ENCODE measurements at regions not wholly inside any gene's neighbourhood (a gene's known extent, or its start where the extent isn't known, plus 50 kb on each side); places are given as distances from the start of the nearest gene placed in this dataset.

DNA sequence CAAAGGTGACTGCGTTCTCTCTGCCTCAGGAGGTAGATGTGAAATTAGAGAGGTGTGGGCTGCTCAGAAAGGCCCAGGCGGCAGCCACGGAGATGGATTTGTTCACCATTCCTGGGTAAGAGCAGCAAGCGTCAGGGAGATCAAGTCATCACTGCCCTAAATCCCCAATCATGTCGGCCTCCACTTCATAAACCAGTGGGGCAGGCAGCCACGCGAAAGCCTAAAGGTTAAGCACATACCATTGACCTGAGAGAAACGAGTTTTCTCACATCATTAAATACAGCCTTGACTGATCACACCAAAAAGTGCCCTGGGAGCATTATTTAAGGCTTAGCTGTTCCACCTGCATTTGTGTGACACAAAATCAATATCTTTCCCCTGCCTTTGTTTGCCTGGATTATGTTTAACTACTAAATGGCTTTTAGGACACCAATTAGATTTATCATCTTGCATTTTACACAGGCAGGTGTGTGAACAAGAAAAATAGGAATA is 50.7 kb upstream of the FOXB1 start:
- H3K4me1 ChIP-seq (ENCODE audit: insufficient read depth, low read length) = no peaks in the 10 kb centered on the region
- H3K4me2 ChIP-seq (ENCODE audit: low read length) = no peak overlapping the region
- H2AFZ ChIP-seq (ENCODE audit: low read depth, low read length) = no peak overlapping the region
- DNase-seq (ENCODE audit: low read depth) (no peak), FAIRE-seq (no peak)
- no peak overlapping the region for H3K27ac ChIP-seq (ENCODE audit: low read depth, low read length)
- no peak overlapping the region for H3K4me3 Mint-ChIP-seq (ENCODE audit: unreplicated experiment)
- peaks cover 4% of the 10 kb centered on the region for H3K9me3 ChIP-seq (ENCODE audit: insufficient read depth, low read depth, low read length)
- H3K27me3 Mint-ChIP-seq (ENCODE audit: low read depth, unreplicated experiment) = no peaks in the 10 kb centered on the region
- H3K4me1 Mint-ChIP-seq (ENCODE audit: low read depth, unreplicated experiment) = no peaks in the 10 kb centered on the region
- no peaks in the 10 kb centered on the region for H4K20me1 ChIP-seq (ENCODE audit: insufficient read depth, low read length)
- H3K79me2 ChIP-seq (ENCODE audit: insufficient read depth, low read length) = no peaks in the 10 kb centered on the region
- H3K27ac Mint-ChIP-seq (ENCODE audit: unreplicated experiment) = no peak overlapping the region
- TF ChIP-seq, protein P1, sequence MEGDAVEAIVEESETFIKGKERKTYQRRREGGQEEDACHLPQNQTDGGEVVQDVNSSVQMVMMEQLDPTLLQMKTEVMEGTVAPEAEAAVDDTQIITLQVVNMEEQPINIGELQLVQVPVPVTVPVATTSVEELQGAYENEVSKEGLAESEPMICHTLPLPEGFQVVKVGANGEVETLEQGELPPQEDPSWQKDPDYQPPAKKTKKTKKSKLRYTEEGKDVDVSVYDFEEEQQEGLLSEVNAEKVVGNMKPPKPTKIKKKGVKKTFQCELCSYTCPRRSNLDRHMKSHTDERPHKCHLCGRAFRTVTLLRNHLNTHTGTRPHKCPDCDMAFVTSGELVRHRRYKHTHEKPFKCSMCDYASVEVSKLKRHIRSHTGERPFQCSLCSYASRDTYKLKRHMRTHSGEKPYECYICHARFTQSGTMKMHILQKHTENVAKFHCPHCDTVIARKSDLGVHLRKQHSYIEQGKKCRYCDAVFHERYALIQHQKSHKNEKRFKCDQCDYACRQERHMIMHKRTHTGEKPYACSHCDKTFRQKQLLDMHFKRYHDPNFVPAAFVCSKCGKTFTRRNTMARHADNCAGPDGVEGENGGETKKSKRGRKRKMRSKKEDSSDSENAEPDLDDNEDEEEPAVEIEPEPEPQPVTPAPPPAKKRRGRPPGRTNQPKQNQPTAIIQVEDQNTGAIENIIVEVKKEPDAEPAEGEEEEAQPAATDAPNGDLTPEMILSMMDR (IDR thresholded peaks at IDR 0.05; ENCODE audit: insufficient read depth, low read depth, low read length) = no peak
- TF ChIP-seq EZH2 (IDR thresholded peaks at IDR 0.05; ENCODE audit: insufficient read depth, low read length) = no peak
- H3K9me3 Mint-ChIP-seq (ENCODE audit: unreplicated experiment) = peaks cover 9% of the 10 kb centered on the region
- no peaks in the 10 kb centered on the region for H3K27me3 ChIP-seq (ENCODE audit: insufficient read depth, low read length)
- no peak overlapping the region for H3K4me3 ChIP-seq (ENCODE audit: insufficient read depth, low read depth, low read length)
- H3K9ac ChIP-seq (ENCODE audit: low read length) = no peak overlapping the region
- H3K36me3 ChIP-seq (ENCODE audit: insufficient read depth, low read length) = no peaks in the 10 kb centered on the region
- no peaks in the 10 kb centered on the region for H3K36me3 Mint-ChIP-seq (ENCODE audit: low read depth, unreplicated experiment)

DNA sequence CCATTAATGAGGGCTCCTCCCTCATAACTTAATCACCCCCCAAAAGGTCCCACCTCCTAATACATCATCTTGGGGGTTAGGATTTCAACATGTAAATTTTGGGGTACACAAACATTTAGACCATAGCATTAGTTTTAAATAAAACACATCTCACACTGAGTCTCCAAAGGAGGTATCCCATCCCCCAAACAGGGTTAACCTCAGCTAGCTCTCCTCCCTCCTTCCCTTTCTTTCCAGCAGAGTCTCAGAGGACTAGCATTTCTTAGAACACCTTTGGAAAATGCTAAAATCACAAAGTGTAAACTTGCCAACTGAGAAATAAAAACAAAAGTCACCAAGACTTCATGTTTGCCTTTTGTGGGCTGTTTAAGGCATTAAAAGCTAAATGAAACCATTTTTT is 51.2 kb upstream of the FOXB1 start:
- H3K9me3 ChIP-seq (ENCODE audit: insufficient read depth, low read depth, low read length) = peaks cover 4% of the 10 kb centered on the region
- Mint-ChIP-seq H3K27ac (ENCODE audit: unreplicated experiment) (no peak overlapping the region), H3K4me1 (ENCODE audit: low read depth, unreplicated experiment) (no peaks in the 10 kb centered on the region), H3K27me3 (ENCODE audit: low read depth, unreplicated experiment) (no peaks in the 10 kb centered on the region), H3K36me3 (ENCODE audit: low read depth, unreplicated experiment) (no peaks in the 10 kb centered on the region), H3K9me3 (ENCODE audit: unreplicated experiment) (peaks cover 5% of the 10 kb centered on the region), H3K4me3 (ENCODE audit: unreplicated experiment) (no peak overlapping the region)
- no peaks in the 10 kb centered on the region for H3K36me3 ChIP-seq (ENCODE audit: insufficient read depth, low read length)
- no peaks in the 10 kb centered on the region for H3K79me2 ChIP-seq (ENCODE audit: insufficient read depth, low read length)
- no peak overlapping the region for H3K9ac ChIP-seq (ENCODE audit: low read length)
- no peaks in the 10 kb centered on the region for H4K20me1 ChIP-seq (ENCODE audit: insufficient read depth, low read length)
- DNase-seq (ENCODE audit: low read depth) = no peak
- H3K27ac ChIP-seq (ENCODE audit: low read depth, low read length) = no peak overlapping the region
- no peaks in the 10 kb centered on the region for H3K4me1 ChIP-seq (ENCODE audit: insufficient read depth, low read length)
- no peak for FAIRE-seq
- no peak overlapping the region for H2AFZ ChIP-seq (ENCODE audit: low read depth, low read length)
- H3K4me3 ChIP-seq (ENCODE audit: insufficient read depth, low read depth, low read length) = no peak overlapping the region
- H3K27me3 ChIP-seq (ENCODE audit: insufficient read depth, low read length) = no peaks in the 10 kb centered on the region
- H3K4me2 ChIP-seq (ENCODE audit: low read length) = no peak overlapping the region
- no peak for TF ChIP-seq EZH2 (IDR thresholded peaks at IDR 0.05; ENCODE audit: insufficient read depth, low read length)
- TF ChIP-seq, protein P1 (IDR thresholded peaks at IDR 0.05; ENCODE audit: insufficient read depth, low read depth, low read length) = no peak

DNA sequence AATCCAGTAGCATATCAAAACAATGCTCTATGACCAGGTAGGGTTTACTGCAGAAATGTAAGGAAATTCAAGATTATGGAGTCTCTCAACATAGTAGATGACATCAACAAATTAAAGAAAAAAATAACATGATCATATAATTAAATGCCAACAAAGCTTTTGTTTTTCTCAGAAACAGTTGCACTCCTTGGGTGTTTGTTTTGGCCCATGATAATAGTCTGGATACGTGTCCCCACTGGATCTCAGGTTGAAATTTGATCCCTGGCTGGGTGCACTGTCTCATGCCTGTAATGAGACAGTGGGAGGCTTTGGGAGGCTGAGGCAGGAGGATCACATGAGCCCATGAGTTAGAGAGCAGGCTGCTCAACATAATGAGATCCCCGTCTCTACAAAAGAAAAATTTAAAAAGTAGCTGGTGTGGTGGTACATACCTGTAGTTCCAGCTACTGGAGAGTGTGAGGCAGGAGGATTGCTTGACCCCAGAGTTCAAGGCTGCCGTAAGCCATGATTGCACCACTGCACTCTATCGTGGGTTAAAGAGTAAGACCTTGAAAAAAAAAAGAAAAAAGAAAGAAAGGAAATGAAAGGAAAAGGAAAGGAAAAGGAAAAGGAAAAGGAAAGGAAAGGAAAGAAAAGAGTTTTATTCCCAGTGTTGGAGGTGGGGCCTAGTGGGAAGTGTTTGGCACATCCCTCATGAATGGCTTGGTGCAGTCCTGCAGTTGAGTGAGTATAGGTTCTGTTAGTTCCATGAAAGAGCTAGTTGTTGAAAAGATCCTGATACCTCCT is 53.3 kb upstream of the FOXB1 start:
- H3K4me3 Mint-ChIP-seq (ENCODE audit: unreplicated experiment) = no peak overlapping the region
- no peaks in the 10 kb centered on the region for H3K9me3 ChIP-seq (ENCODE audit: insufficient read depth, low read depth, low read length)
- H3K27ac Mint-ChIP-seq (ENCODE audit: unreplicated experiment) = no peak overlapping the region
- H3K27ac ChIP-seq (ENCODE audit: low read depth, low read length) = no peak overlapping the region
- no peak for DNase-seq (ENCODE audit: low read depth)
- H3K27me3 Mint-ChIP-seq (ENCODE audit: low read depth, unreplicated experiment) = no peaks in the 10 kb centered on the region
- no peaks in the 10 kb centered on the region for H3K79me2 ChIP-seq (ENCODE audit: insufficient read depth, low read length)
- H3K4me2 ChIP-seq (ENCODE audit: low read length) = no peak overlapping the region
- FAIRE-seq = no peak
- H4K20me1 ChIP-seq (ENCODE audit: insufficient read depth, low read length) = no peaks in the 10 kb centered on the region
- H3K36me3 ChIP-seq (ENCODE audit: insufficient read depth, low read length) = no peaks in the 10 kb centered on the region
- TF ChIP-seq EZH2 (IDR thresholded peaks at IDR 0.05; ENCODE audit: insufficient read depth, low read length) = no peak
- TF ChIP-seq, protein P1 (IDR thresholded peaks at IDR 0.05; ENCODE audit: insufficient read depth, low read depth, low read length) = no peak
- no peak overlapping the region for H3K4me3 ChIP-seq (ENCODE audit: insufficient read depth, low read depth, low read length)
- no peaks in the 10 kb centered on the region for H3K27me3 ChIP-seq (ENCODE audit: insufficient read depth, low read length)
- H3K9ac ChIP-seq (ENCODE audit: low read length) = no peak overlapping the region
- no peaks in the 10 kb centered on the region for H3K4me1 Mint-ChIP-seq (ENCODE audit: low read depth, unreplicated experiment)
- H3K36me3 Mint-ChIP-seq (ENCODE audit: low read depth, unreplicated experiment) = no peaks in the 10 kb centered on the region
- no peaks in the 10 kb centered on the region for H3K4me1 ChIP-seq (ENCODE audit: insufficient read depth, low read length)
- H3K9me3 Mint-ChIP-seq (ENCODE audit: unreplicated experiment) = peaks cover 1% of the 10 kb centered on the region
- no peak overlapping the region for H2AFZ ChIP-seq (ENCODE audit: low read depth, low read length)
